ENCODE measurements at regions not wholly inside any gene's neighbourhood (a gene's known extent, or its start where the extent isn't known, plus 50 kb on each side); places are given as distances from the start of the nearest gene placed in this dataset.

- no peak overlapping the region for H3K4me2 ChIP-seq (ENCODE audit: control insufficient read depth, extremely low read depth, insufficient read depth, low read depth, low read length)
- no peaks in the 10 kb centered on the region for H3K36me3 ChIP-seq (ENCODE audit: control insufficient read depth in 2 of 2, extremely low read depth in 1 of 2, insufficient read depth in 2 of 2, low read length in 2 of 2)
- H3K4me3 ChIP-seq (ENCODE audit: control insufficient read depth in 2 of 3, extremely low read depth in 1 of 3, insufficient read depth in 2 of 3, low read depth in 1 of 3, low read length in 3 of 3): peak overlapping the region in 1 of 3 experiments; percentile 35
- no peak for FAIRE-seq
- H3K79me2 ChIP-seq (ENCODE audit: control insufficient read depth, insufficient read depth, low read length): no peaks in the 10 kb centered on the region
- dilution Hi-C loops (cut with MboI; ENCODE audit: extremely low pct_ligation_motif_present, low sequenced_read_pairs): no loop called here
- TF ChIP-seq EZH2 (IDR thresholded peaks at IDR 0.05; ENCODE audit: low read length) (no peak), CTCF (optimal IDR thresholded peaks at IDR 0.05 in 1 of 3, IDR thresholded peaks at IDR 0.05 in 1 of 3, conservative IDR thresholded peaks at IDR 0.05 in 1 of 3; ENCODE audit: extremely low read depth in 1 of 3, insufficient read depth in 2 of 3, low read length in 3 of 3) (no peak)
- no peaks in the 10 kb centered on the region for H3K4me1 ChIP-seq (ENCODE audit: control insufficient read depth, extremely low read depth, insufficient read depth, low read length)
- peak; percentile 17 for DNase-seq (ENCODE audit: low read depth, low spot score)
- no peaks in the 10 kb centered on the region for H4K20me1 ChIP-seq (ENCODE audit: control insufficient read depth, extremely low read depth, insufficient read depth, low read length)
- H3K27ac ChIP-seq (ENCODE audit: control insufficient read depth, insufficient read depth, low read length): no peak overlapping the region
- H3K27me3 ChIP-seq (ENCODE audit: control insufficient read depth, extremely low read depth, insufficient read depth, low read length): no peaks in the 10 kb centered on the region
- no peak overlapping the region for H3K9ac ChIP-seq (ENCODE audit: control insufficient read depth, extremely low read depth, insufficient read depth, low read length)
- H3K9me1 ChIP-seq (ENCODE audit: control insufficient read depth, extremely low read depth, insufficient read depth, low read length): no peaks in the 10 kb centered on the region
- peak overlapping the region; percentile 56 for H2AFZ ChIP-seq (ENCODE audit: control insufficient read depth, low read length)
- no peaks in the 10 kb centered on the region for H3K9me3 ChIP-seq (ENCODE audit: control insufficient read depth, low read depth, low read length)
Observed at GRCh38 chr17:51372345-51373004, 112.1 kb downstream of the UTP18 start.

- Histone ChIP-seq H4K20me1 (ENCODE audit: control insufficient read depth, extremely low read depth, insufficient read depth, low read length) (no peaks in the 10 kb centered on the region), H3K79me2 (ENCODE audit: control insufficient read depth, insufficient read depth, low read length) (no peaks in the 10 kb centered on the region), H3K9me1 (ENCODE audit: control insufficient read depth, extremely low read depth, insufficient read depth, low read length) (no peaks in the 10 kb centered on the region), H3K9ac (ENCODE audit: control insufficient read depth, extremely low read depth, insufficient read depth, low read length) (no peak overlapping the region), H3K4me3 (ENCODE audit: control insufficient read depth in 2 of 3, extremely low read depth in 1 of 3, insufficient read depth in 2 of 3, low read depth in 1 of 3, low read length in 3 of 3) (no peak overlapping the region), H3K4me2 (ENCODE audit: control insufficient read depth, extremely low read depth, insufficient read depth, low read depth, low read length) (no peak overlapping the region), H3K36me3 (ENCODE audit: control insufficient read depth in 2 of 2, extremely low read depth in 1 of 2, insufficient read depth in 2 of 2, low read length in 2 of 2) (no peaks in the 10 kb centered on the region), H3K4me1 (ENCODE audit: control insufficient read depth, extremely low read depth, insufficient read depth, low read length) (no peaks in the 10 kb centered on the region), H3K27me3 (ENCODE audit: control insufficient read depth, extremely low read depth, insufficient read depth, low read length) (no peaks in the 10 kb centered on the region), H3K9me3 (ENCODE audit: control insufficient read depth, low read depth, low read length) (no peaks in the 10 kb centered on the region), H2AFZ (ENCODE audit: control insufficient read depth, low read length) (no peak overlapping the region), H3K27ac (ENCODE audit: control insufficient read depth, insufficient read depth, low read length) (no peak overlapping the region)
- dilution Hi-C loops (cut with MboI; ENCODE audit: extremely low pct_ligation_motif_present, low sequenced_read_pairs): no loop called here
- no peak for TF ChIP-seq EZH2 (IDR thresholded peaks at IDR 0.05; ENCODE audit: low read length)
- no peak for TF ChIP-seq CTCF (optimal IDR thresholded peaks at IDR 0.05 in 1 of 3, IDR thresholded peaks at IDR 0.05 in 1 of 3, conservative IDR thresholded peaks at IDR 0.05 in 1 of 3; ENCODE audit: extremely low read depth in 1 of 3, insufficient read depth in 2 of 3, low read length in 3 of 3)
- FAIRE-seq (no peak), DNase-seq (ENCODE audit: low read depth, low spot score) (no peak)
Observed at GRCh38 chr17:51373489-51374152, 113.3 kb downstream of the UTP18 start.
